ENCODE measurements at regions not wholly inside any gene's neighbourhood (a gene's known extent, or its start where the extent isn't known, plus 50 kb on each side); places are given as distances from the start of the nearest gene placed in this dataset.

DNA sequence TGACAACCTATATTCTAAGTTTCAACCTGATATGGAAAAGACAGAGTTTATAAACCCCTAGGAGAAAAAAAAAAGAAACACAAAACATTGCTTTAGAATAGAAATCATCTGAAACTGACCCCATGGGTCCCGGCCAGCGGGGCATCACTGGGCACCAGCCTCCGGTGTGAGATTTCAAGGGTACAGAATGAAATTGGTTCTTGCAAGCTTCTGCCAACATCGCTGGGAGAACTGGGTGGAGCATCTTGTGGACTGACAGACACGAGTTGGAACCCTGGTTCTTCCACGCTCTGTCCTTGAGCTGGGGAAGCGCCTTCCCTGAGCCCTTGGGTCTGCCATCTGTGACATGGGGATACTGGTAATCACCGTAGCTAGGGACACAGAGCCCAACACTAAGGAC, 173.6 kb downstream of the PHETA1 start:
- Histone ChIP-seq H3K27me3 (ENCODE audit: insufficient read depth, insufficient read length) (no peaks in the 10 kb centered on the region), H3K4me1 (ENCODE audit: insufficient read depth, insufficient read length) (peaks cover 5% of the 10 kb centered on the region), H3K4me3 (ENCODE audit: insufficient read length, low read depth) (no peak overlapping the region), H3K9me3 (ENCODE audit: insufficient read depth, low read length) (no peaks in the 10 kb centered on the region), H3K9ac (ENCODE audit: insufficient read length, low read depth) (no peak overlapping the region), H3K36me3 (ENCODE audit: insufficient read depth, insufficient read length, low read length) (no peaks in the 10 kb centered on the region)
- no peak for TF ChIP-seq ZNF274 (IDR thresholded peaks at IDR 0.05; ENCODE audit: low read depth, low read length)
- TF ChIP-seq YY1 (IDR thresholded peaks at IDR 0.05; ENCODE audit: insufficient read depth, insufficient read length) = no peak
- no peak for TF ChIP-seq SUZ12 (IDR thresholded peaks at IDR 0.05; ENCODE audit: extremely low read depth, insufficient read depth, insufficient read length)
- no peak for DNase-seq (ENCODE audit: low read depth, low spot score)

DNA sequence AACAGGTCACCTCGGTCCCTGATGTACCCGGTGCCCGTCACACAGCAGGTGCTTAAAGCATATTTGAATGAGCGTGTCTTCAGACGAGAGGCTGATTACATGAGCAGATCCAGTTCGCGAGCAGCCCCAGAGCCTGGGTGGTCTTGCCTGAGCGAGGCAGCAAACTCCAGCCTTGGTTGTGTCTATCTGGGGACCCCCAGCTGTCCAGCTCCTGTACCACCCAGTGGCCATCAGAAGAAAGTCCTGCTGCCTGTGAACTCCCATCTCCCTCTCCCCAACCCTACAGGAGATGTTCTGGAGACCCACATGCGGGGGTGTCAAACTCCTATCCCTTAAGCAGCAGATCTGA, 174.2 kb downstream of the PHETA1 start:
- TF ChIP-seq SUZ12 (IDR thresholded peaks at IDR 0.05; ENCODE audit: extremely low read depth, insufficient read depth, insufficient read length) = no peak
- no peak for TF ChIP-seq YY1 (IDR thresholded peaks at IDR 0.05; ENCODE audit: insufficient read depth, insufficient read length)
- TF ChIP-seq ZNF274 (IDR thresholded peaks at IDR 0.05; ENCODE audit: low read depth, low read length) = no peak
- Histone ChIP-seq H3K36me3 (ENCODE audit: insufficient read depth, insufficient read length, low read length) (no peaks in the 10 kb centered on the region), H3K4me3 (ENCODE audit: insufficient read length, low read depth) (no peak overlapping the region), H3K9ac (ENCODE audit: insufficient read length, low read depth) (no peak overlapping the region), H3K27me3 (ENCODE audit: insufficient read depth, insufficient read length) (no peaks in the 10 kb centered on the region), H3K4me1 (ENCODE audit: insufficient read depth, insufficient read length) (peaks cover 5% of the 10 kb centered on the region), H3K9me3 (ENCODE audit: insufficient read depth, low read length) (no peaks in the 10 kb centered on the region)
- no peak for DNase-seq (ENCODE audit: low read depth, low spot score)

DNA sequence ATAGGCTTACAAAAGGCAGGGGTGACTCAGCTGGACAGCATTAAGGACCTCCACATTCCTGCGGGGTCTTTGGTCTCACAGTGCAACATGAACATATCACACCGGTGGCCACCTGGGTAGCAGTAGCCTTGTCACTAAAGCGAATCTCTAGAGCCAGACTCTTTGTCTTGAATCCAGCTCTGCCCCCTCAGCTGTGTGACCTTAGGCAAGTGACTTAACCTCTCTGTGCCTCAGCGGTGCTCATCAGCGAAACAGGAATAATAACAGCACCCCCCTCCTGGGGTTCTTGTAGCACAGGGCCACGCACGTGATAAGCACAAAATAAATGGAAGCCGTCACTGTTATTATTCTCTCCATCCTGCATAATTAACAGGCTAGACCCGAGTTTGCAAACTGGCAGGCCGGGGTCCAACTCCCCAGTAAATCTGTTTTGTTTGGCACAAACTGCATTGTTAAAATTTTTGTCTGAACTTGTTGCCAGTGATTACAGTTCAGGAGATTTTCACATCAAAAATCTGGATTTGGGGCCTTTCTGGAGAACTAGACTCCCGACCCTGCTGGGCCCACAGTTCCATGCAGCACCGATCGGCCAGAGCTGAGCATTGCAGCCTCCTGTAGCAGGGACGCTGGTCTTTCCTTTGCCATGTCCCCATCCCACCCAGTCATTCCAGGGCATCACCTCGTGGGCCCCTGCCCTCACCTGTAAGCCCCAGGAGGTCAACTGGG, 174.8 kb downstream of the PHETA1 start:
- TF ChIP-seq YY1 (IDR thresholded peaks at IDR 0.05; ENCODE audit: insufficient read depth, insufficient read length) = no peak
- TF ChIP-seq ZNF274 (IDR thresholded peaks at IDR 0.05; ENCODE audit: low read depth, low read length) = no peak
- no peak for TF ChIP-seq SUZ12 (IDR thresholded peaks at IDR 0.05; ENCODE audit: extremely low read depth, insufficient read depth, insufficient read length)
- no peaks in the 10 kb centered on the region for H3K9me3 ChIP-seq (ENCODE audit: insufficient read depth, low read length)
- no peak overlapping the region for H3K4me3 ChIP-seq (ENCODE audit: insufficient read length, low read depth)
- H3K27me3 ChIP-seq (ENCODE audit: insufficient read depth, insufficient read length) = no peaks in the 10 kb centered on the region
- no peaks in the 10 kb centered on the region for H3K36me3 ChIP-seq (ENCODE audit: insufficient read depth, insufficient read length, low read length)
- H3K9ac ChIP-seq (ENCODE audit: insufficient read length, low read depth) = no peak overlapping the region
- H3K4me1 ChIP-seq (ENCODE audit: insufficient read depth, insufficient read length) = peaks cover 5% of the 10 kb centered on the region
- DNase-seq (ENCODE audit: low read depth, low spot score) = no peak

DNA sequence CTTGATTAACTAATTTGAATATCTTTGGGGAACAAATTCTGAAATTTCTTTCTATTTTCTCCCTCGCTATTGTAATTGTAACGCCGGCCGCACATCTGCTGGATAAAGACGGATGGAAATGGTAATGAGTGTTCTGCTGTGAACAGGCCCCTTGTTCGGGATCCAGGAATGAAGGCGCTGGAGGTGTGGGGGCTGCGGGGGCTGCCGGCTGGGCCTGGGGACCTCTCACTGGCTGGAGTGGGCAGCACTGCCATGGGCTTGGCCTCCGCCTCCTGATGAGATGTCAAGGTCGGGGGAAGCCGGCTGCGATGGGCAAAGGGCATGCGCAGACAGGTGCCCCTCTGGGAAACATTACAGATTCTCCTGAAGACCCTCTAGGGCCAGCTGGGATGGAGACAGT, 175.4 kb downstream of the PHETA1 start:
- H3K36me3 ChIP-seq (ENCODE audit: insufficient read depth, insufficient read length, low read length) = no peaks in the 10 kb centered on the region
- no peak for DNase-seq (ENCODE audit: low read depth, low spot score)
- no peaks in the 10 kb centered on the region for H3K9me3 ChIP-seq (ENCODE audit: insufficient read depth, low read length)
- TF ChIP-seq ZNF274 (IDR thresholded peaks at IDR 0.05; ENCODE audit: low read depth, low read length) (no peak), YY1 (IDR thresholded peaks at IDR 0.05; ENCODE audit: insufficient read depth, insufficient read length) (no peak), SUZ12 (IDR thresholded peaks at IDR 0.05; ENCODE audit: extremely low read depth, insufficient read depth, insufficient read length) (no peak)
- no peak overlapping the region for H3K4me3 ChIP-seq (ENCODE audit: insufficient read length, low read depth)
- peaks cover 5% of the 10 kb centered on the region for H3K4me1 ChIP-seq (ENCODE audit: insufficient read depth, insufficient read length)
- no peaks in the 10 kb centered on the region for H3K27me3 ChIP-seq (ENCODE audit: insufficient read depth, insufficient read length)
- H3K9ac ChIP-seq (ENCODE audit: insufficient read length, low read depth) = no peak overlapping the region

DNA sequence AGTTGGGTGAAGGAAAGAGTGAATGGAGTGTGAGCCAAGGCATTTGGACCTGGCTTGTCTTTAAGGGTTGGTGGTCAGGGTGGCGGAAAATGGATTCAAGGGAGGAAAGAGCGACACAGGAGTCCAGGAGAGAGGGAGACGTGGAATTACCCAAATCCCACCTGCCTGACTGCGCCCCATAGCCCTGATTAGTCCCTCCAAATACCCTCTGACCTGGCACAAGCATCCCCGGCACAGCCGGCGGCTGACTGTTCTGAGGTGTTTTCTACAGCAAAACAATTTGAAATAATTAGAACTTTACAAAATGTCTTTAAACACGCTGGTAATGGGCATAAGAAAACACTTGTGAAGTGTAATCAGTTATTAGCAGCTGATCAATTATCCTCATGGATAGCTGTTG, 175.8 kb downstream of the PHETA1 start:
- no peak overlapping the region for H3K9ac ChIP-seq (ENCODE audit: insufficient read length, low read depth)
- H3K9me3 ChIP-seq (ENCODE audit: insufficient read depth, low read length) = no peaks in the 10 kb centered on the region
- TF ChIP-seq SUZ12 (IDR thresholded peaks at IDR 0.05; ENCODE audit: extremely low read depth, insufficient read depth, insufficient read length) (no peak), ZNF274 (IDR thresholded peaks at IDR 0.05; ENCODE audit: low read depth, low read length) (no peak), YY1 (IDR thresholded peaks at IDR 0.05; ENCODE audit: insufficient read depth, insufficient read length) (no peak)
- H3K4me1 ChIP-seq (ENCODE audit: insufficient read depth, insufficient read length) = peaks cover 3% of the 10 kb centered on the region
- no peaks in the 10 kb centered on the region for H3K36me3 ChIP-seq (ENCODE audit: insufficient read depth, insufficient read length, low read length)
- no peak for DNase-seq (ENCODE audit: low read depth, low spot score)
- H3K4me3 ChIP-seq (ENCODE audit: insufficient read length, low read depth) = no peak overlapping the region
- H3K27me3 ChIP-seq (ENCODE audit: insufficient read depth, insufficient read length) = no peaks in the 10 kb centered on the region

DNA sequence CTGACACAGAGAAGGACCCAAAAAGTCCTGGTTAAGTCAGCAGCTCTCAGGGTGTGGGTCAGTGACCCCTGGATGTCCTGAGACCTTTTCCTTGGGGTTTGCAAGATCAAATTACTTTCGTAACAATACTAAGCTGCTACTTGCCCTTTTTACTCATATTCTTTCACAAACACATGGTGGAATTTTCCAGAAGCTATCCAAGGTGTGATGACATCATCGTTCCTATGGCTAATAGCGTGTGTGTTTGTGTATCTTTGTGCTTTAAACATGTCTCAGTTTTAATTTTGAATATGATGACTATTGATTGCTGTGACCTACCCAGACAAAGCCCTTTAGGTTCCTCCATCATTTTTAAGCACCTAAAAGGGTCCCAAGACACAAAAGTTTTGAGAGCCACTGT, 176.2 kb downstream of the PHETA1 start:
- Histone ChIP-seq H3K9ac (ENCODE audit: insufficient read length, low read depth) (no peak overlapping the region), H3K4me3 (ENCODE audit: insufficient read length, low read depth) (no peak overlapping the region), H3K9me3 (ENCODE audit: insufficient read depth, low read length) (no peaks in the 10 kb centered on the region), H3K36me3 (ENCODE audit: insufficient read depth, insufficient read length, low read length) (no peaks in the 10 kb centered on the region), H3K27me3 (ENCODE audit: insufficient read depth, insufficient read length) (no peaks in the 10 kb centered on the region), H3K4me1 (ENCODE audit: insufficient read depth, insufficient read length) (peaks cover 2% of the 10 kb centered on the region)
- TF ChIP-seq YY1 (IDR thresholded peaks at IDR 0.05; ENCODE audit: insufficient read depth, insufficient read length) = no peak
- TF ChIP-seq ZNF274 (IDR thresholded peaks at IDR 0.05; ENCODE audit: low read depth, low read length) = no peak
- no peak for TF ChIP-seq SUZ12 (IDR thresholded peaks at IDR 0.05; ENCODE audit: extremely low read depth, insufficient read depth, insufficient read length)
- no peak for DNase-seq (ENCODE audit: low read depth, low spot score)

DNA sequence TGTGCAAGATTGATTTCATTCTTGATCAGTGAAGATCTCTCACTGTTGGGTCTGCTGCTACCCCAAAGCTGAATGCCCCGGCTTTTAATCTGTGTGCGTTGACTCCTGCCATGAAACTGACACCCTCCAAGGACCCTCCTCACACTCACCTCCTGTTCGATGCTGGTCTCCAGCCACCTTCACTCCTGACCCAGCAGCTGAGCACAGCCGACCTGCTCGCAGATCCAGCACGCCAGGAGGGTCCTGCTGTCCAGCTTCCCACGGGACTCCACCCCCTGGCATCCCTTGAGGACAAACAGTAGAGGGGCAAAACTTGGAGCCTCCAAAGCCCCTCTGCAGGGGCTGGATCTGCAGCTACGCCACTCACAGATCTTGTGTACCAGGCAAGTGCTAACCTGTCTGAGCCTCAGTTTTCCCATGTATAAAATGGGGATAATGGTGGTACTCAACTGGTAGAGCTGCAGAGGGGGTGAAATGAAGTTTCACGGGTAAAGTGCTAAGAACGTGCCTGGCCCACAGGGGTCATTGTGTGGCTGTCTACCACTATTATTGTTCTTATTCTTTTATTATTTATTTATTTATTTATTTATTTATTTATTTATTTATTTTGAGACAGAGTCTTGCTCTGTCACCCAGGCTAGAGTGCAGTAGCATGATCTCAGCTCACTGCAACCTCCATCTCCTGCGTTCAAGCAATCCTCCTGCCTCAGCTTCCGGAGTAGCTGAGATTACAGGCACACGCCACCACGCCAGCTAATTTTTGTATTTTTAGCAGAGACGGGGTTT, 178.0 kb downstream of the PHETA1 start:
- Histone ChIP-seq H3K4me3 (ENCODE audit: insufficient read length, low read depth) (no peak overlapping the region), H3K9me3 (ENCODE audit: insufficient read depth, low read length) (no peaks in the 10 kb centered on the region), H3K27me3 (ENCODE audit: insufficient read depth, insufficient read length) (no peaks in the 10 kb centered on the region), H3K9ac (ENCODE audit: insufficient read length, low read depth) (no peak overlapping the region), H3K4me1 (ENCODE audit: insufficient read depth, insufficient read length) (peaks cover 2% of the 10 kb centered on the region), H3K36me3 (ENCODE audit: insufficient read depth, insufficient read length, low read length) (no peaks in the 10 kb centered on the region)
- DNase-seq (ENCODE audit: low read depth, low spot score) = no peak
- TF ChIP-seq SUZ12 (IDR thresholded peaks at IDR 0.05; ENCODE audit: extremely low read depth, insufficient read depth, insufficient read length) (no peak), YY1 (IDR thresholded peaks at IDR 0.05; ENCODE audit: insufficient read depth, insufficient read length) (no peak), ZNF274 (IDR thresholded peaks at IDR 0.05; ENCODE audit: low read depth, low read length) (no peak)
